Mesenchymal stem cell (in vitro differentiated cells and primary cell): ENCODE measurements at regions not wholly inside any gene's neighbourhood (a gene's known extent, or its start where the extent isn't known, plus 50 kb on each side); places are given as distances from the start of the nearest gene placed in this dataset.
A peak's percentile ranks its signal among the peaks of the same experiment; 100 is the strongest.

Source experiments
- DNase-seq: peaks from one replicate; pipeline ENCODE4 v3.0.0-alpha.2; 2013
- H2AFZ ChIP-seq: one replicate; pipeline ENCODE4 v1.6.1; 2013; ENCODE audit warnings: low read depth, mild to moderate bottlenecking, control low read depth, inconsistent platforms, low read length, moderate library complexity
- H2AK5ac ChIP-seq: 2 replicates; pipeline ENCODE4 v1.6.1; 2013; ENCODE audit warnings: low read length, moderate library complexity, mild to moderate bottlenecking, inconsistent platforms; ENCODE audit not compliant: severe bottlenecking
- H2BK120ac ChIP-seq: one replicate; pipeline ENCODE4 v1.6.1; 2013; ENCODE audit warnings: low read depth, mild to moderate bottlenecking, inconsistent platforms, low read length, moderate library complexity
- H2BK12ac ChIP-seq, 2 experiments: one replicate each; pipeline ENCODE4 v1.6.1; 2013; ENCODE audit warnings: inconsistent platforms in 2 of 2, low read length in 2 of 2, mild to moderate bottlenecking in 2 of 2, moderate library complexity in 2 of 2, control low read depth in 1 of 2
- H2BK15ac ChIP-seq: one replicate; pipeline ENCODE4 v1.6.1; 2013; ENCODE audit warnings: mild to moderate bottlenecking, low read depth, inconsistent platforms; ENCODE audit not compliant: poor library complexity, severe bottlenecking
- H2BK5ac ChIP-seq: 2 replicates; pipeline ENCODE4 v1.6.1; 2013; ENCODE audit warnings: low read depth, mild to moderate bottlenecking, low read length, control low read depth, inconsistent platforms; ENCODE audit not compliant: poor library complexity, severe bottlenecking
- H3K14ac ChIP-seq, 2 experiments: one replicate each; pipeline ENCODE4 v1.6.1; 2013; ENCODE audit warnings: inconsistent platforms in 2 of 2, low read length in 2 of 2, control low read depth in 1 of 2, mild to moderate bottlenecking in 1 of 2, moderate library complexity in 1 of 2
- H3K18ac ChIP-seq, 2 experiments: one replicate each; pipeline ENCODE4 v1.6.1; 2013; ENCODE audit warnings: inconsistent platforms in 2 of 2, low read length in 2 of 2, control low read depth in 1 of 2, low read depth in 1 of 2, mild to moderate bottlenecking in 1 of 2
- H3K23ac ChIP-seq, 2 experiments: one replicate each; pipeline ENCODE4 v1.6.1; 2013; ENCODE audit warnings: inconsistent platforms in 2 of 2, low read length in 2 of 2, mild to moderate bottlenecking in 2 of 2, moderate library complexity in 2 of 2, control low read depth in 1 of 2
- H3K27ac ChIP-seq: 2 replicates; pipeline ENCODE4 v1.5.1; 2013; ENCODE audit warnings: mild to moderate bottlenecking, moderate library complexity, low read length, control low read depth, inconsistent platforms; ENCODE audit not compliant: poor library complexity, severe bottlenecking
- H3K27me3 ChIP-seq, 2 experiments: 2 replicates each; pipeline versions ENCODE4 v1.6.1 to v1.7.0; 2013; ENCODE audit warnings: low read length in 2 of 2, mild to moderate bottlenecking in 2 of 2, moderate library complexity in 2 of 2, control low read depth in 1 of 2, inconsistent platforms in 1 of 2; ENCODE audit not compliant: control insufficient read depth in 1 of 2, insufficient read depth in 1 of 2
- H3K36me3 ChIP-seq, 2 experiments: 2 replicates each; pipeline versions ENCODE4 v1.6.1 to v1.7.0; 2013; ENCODE audit warnings: low read length in 2 of 2, control low read depth in 1 of 2, inconsistent platforms in 1 of 2, low read depth in 1 of 2, mild to moderate bottlenecking in 1 of 2; ENCODE audit not compliant: insufficient read depth in 2 of 2, control insufficient read depth in 1 of 2
- H3K4ac ChIP-seq, 2 experiments: one replicate each; pipeline ENCODE4 v1.6.1; 2013; ENCODE audit warnings: inconsistent platforms in 2 of 2, low read length in 2 of 2, mild to moderate bottlenecking in 2 of 2, moderate library complexity in 2 of 2, control low read depth in 1 of 2, low read depth in 1 of 2
- H3K4me1 ChIP-seq: 2 replicates; pipeline ENCODE4 v1.6.1; 2013; ENCODE audit warnings: low read depth, low read length, control low read depth; ENCODE audit not compliant: control insufficient read depth, insufficient read depth
- H3K4me2 ChIP-seq: 2 replicates; pipeline ENCODE4 v1.6.1; 2013; ENCODE audit warnings: low read length, mild to moderate bottlenecking, inconsistent platforms; ENCODE audit not compliant: poor library complexity, severe bottlenecking
- H3K4me3 ChIP-seq, 2 experiments: 2 replicates each; pipeline versions ENCODE4 v1.5.1 to v1.7.0; 2013; ENCODE audit warnings: low read length in 2 of 2, mild to moderate bottlenecking in 2 of 2, control low read depth in 1 of 2, low read depth in 1 of 2; ENCODE audit not compliant: insufficient read depth in 1 of 2
- H3K79me1 ChIP-seq: replicated peaks from 2 replicates; pipeline ENCODE4 v1.6.1; 2013; ENCODE audit warnings: mild to moderate bottlenecking, control low read depth, low read length, inconsistent platforms; ENCODE audit not compliant: poor library complexity, severe bottlenecking
- H3K9ac ChIP-seq: 2 replicates; pipeline ENCODE4 v1.7.0; 2013; ENCODE audit warnings: mild to moderate bottlenecking, low read length, moderate library complexity
- H3K9me3 ChIP-seq: 2 replicates; pipeline ENCODE4 v1.7.0; 2013; ENCODE audit warnings: mild to moderate bottlenecking, low read length; ENCODE audit not compliant: control insufficient read depth
- H4K8ac ChIP-seq: one replicate; pipeline ENCODE4 v1.6.1; 2013; ENCODE audit warnings: inconsistent platforms, mild to moderate bottlenecking, low read length, moderate library complexity
- H4K91ac ChIP-seq: one replicate; pipeline ENCODE4 v1.6.1; 2013; ENCODE audit warnings: mild to moderate bottlenecking, low read length, inconsistent platforms
- WGBS: methylation state at CpG from one replicate; pipeline ENCODE4 v1.1.7; 2013; ENCODE audit warnings: mixed read lengths; 5-methylcytosine and 5-hydroxymethylcytosine counted together

DNA sequence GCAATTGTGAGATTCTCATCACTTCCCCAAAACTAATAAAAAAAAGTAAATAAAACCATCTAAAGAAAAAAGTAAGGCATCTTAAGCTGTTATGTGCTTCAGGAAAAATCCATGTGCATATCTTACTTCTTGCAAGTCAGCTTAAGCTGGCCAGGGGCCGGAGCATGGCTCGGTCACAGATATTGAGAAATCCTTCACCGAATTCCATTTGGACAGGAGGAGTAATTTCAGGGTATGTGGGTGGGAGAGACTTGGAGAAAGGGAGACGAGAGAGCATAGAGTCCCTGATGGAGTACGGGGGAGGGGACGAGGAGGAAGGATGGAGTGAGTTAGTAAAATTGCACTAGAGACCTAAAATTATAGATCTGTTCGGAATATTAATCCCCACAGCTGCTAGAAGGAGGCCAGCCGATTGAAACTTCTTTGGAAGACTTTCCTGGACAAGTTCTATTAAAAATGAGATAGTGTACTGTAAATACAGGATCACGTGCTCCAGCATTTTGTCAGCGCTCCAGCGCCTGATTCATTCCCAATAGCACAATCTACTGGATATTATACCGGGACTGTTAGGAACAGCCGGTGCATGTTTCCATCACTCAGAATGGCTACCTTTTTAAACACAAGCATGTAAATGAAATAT is 438.5 kb downstream of the ZNF516 start:
- no peaks in the 10 kb centered on the region for H3K9me3 ChIP-seq
- H3K9ac ChIP-seq: peak overlapping the region; percentile 72
- H3K14ac ChIP-seq: no peak overlapping the region
- no peak overlapping the region for H3K4ac ChIP-seq
- no peak overlapping the region for H2BK120ac ChIP-seq
- H4K8ac ChIP-seq: no peak overlapping the region
- no peak overlapping the region for H2AFZ ChIP-seq
- H3K79me1 ChIP-seq: no peaks in the 10 kb centered on the region
- no peaks in the 10 kb centered on the region for H3K36me3 ChIP-seq
- no peaks in the 10 kb centered on the region for H3K4me1 ChIP-seq
- no peak overlapping the region for H3K18ac ChIP-seq
- no peak overlapping the region for H2BK5ac ChIP-seq
- no peak overlapping the region for H2BK15ac ChIP-seq
- no peak for DNase-seq
- no peak overlapping the region for H4K91ac ChIP-seq
- no peak overlapping the region for H2AK5ac ChIP-seq
- peak overlapping the region in 1 of 2 experiments; percentile 68 for H3K4me3 ChIP-seq
- H3K23ac ChIP-seq: no peak overlapping the region
- H3K27me3 ChIP-seq: peaks cover 0 to 6% of the 10 kb centered on the region in 2 experiments
- no peak overlapping the region for H3K4me2 ChIP-seq
- no peak overlapping the region for H3K27ac ChIP-seq
- no peak overlapping the region for H2BK12ac ChIP-seq
- 88% methylated on average over 13 of the region's 13 CpGs for WGBS

DNA sequence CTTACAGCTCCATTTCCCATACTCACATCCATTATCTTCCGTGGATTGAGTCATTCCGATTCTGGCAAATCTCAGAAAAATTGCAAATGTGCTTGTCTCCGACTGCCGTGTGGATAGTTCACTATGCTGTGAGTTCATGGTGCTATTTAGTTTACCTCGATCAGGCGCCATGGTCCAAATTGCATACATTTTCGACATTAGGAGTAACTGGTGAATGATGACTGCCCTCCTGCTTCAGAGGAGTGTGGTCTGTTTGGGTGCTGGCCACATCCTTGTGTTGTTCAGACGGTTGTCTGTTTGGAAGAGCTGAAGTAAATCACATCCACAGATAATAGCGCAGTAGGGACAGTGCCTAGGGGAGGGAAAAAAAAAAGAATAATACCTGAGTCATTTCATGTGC is 439.5 kb downstream of the ZNF516 start:
- no peak overlapping the region for H4K8ac ChIP-seq
- H3K23ac ChIP-seq: no peak overlapping the region
- H3K79me1 ChIP-seq: no peaks in the 10 kb centered on the region
- no peak overlapping the region for H3K18ac ChIP-seq
- H3K27me3 ChIP-seq: peaks cover 0 to 6% of the 10 kb centered on the region in 2 experiments
- H3K4me1 ChIP-seq: no peaks in the 10 kb centered on the region
- H3K14ac ChIP-seq: no peak overlapping the region
- H3K4me2 ChIP-seq: no peak overlapping the region
- no peak for DNase-seq
- no peak overlapping the region for H2BK5ac ChIP-seq
- no peak overlapping the region for H2BK12ac ChIP-seq
- no peaks in the 10 kb centered on the region for H3K36me3 ChIP-seq
- no peak overlapping the region for H3K27ac ChIP-seq
- no peak overlapping the region for H4K91ac ChIP-seq
- no peak overlapping the region for H2BK15ac ChIP-seq
- no peaks in the 10 kb centered on the region for H3K9me3 ChIP-seq
- no peak overlapping the region for H2AK5ac ChIP-seq
- 91% methylated on average over 9 of the region's 9 CpGs for WGBS
- no peak overlapping the region for H2BK120ac ChIP-seq
- no peak overlapping the region for H3K4ac ChIP-seq
- no peak overlapping the region for H2AFZ ChIP-seq
- H3K4me3 ChIP-seq: no peak overlapping the region
- no peak overlapping the region for H3K9ac ChIP-seq

DNA sequence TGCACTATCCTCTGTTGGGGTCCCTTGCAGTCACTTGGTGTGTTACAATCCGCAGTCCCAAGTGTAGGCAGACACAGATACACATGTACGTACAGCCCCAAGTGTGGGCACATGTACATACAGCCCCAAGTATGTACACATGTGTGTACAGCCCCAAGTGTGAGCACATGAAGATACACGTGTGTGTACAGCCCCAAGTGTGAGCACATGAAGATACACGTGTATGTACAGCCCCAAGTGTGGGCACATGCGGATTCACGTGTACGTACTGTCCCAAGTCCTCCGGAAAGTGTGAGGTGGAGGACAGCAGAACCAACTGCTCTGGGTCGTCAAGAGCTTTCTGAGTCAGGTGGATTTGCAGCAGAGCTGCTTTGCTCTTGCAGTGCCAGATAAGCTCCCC is 440.0 kb downstream of the ZNF516 start:
- 87% methylated on average over 9 of the region's 9 CpGs for WGBS
- Histone ChIP-seq H2BK5ac (no peak overlapping the region), H3K36me3 (no peaks in the 10 kb centered on the region), H3K27me3 (peaks cover 0 to 6% of the 10 kb centered on the region in 2 experiments), H3K4ac (no peak overlapping the region), H2BK15ac (no peak overlapping the region), H3K4me3 (no peak overlapping the region), H3K23ac (no peak overlapping the region), H3K9ac (no peak overlapping the region), H3K14ac (no peak overlapping the region), H3K9me3 (no peaks in the 10 kb centered on the region), H2AK5ac (no peak overlapping the region), H2BK12ac (no peak overlapping the region), H3K18ac (no peak overlapping the region), H3K79me1 (no peaks in the 10 kb centered on the region), H2BK120ac (no peak overlapping the region), H2AFZ (no peak overlapping the region), H4K8ac (no peak overlapping the region), H4K91ac (no peak overlapping the region), H3K4me1 (no peaks in the 10 kb centered on the region), H3K27ac (no peak overlapping the region), H3K4me2 (no peak overlapping the region)
- DNase-seq: no peak

DNA sequence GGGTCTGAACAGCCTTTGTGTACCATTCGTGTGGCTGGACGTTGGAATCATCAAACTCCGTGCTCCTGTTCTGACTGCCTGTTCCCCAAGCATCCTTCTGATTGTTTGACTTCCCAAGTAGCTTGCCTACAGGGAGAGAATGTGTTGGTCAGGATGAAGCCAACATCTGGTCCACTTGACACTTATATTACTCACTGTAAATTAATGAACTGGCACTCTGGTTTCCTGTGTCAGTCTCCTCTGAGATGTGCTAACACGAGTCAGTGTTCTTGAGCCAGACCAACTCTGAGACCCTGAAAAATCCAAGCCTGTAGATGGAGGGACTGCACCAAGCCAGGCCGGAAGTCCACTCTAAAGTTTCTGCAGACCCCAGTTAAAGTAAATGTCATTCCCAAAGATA is 440.9 kb downstream of the ZNF516 start:
- Histone ChIP-seq H3K27me3 (peaks cover 0 to 6% of the 10 kb centered on the region in 2 experiments), H3K79me1 (no peaks in the 10 kb centered on the region), H3K4me3 (no peak overlapping the region), H3K9me3 (no peaks in the 10 kb centered on the region), H2BK15ac (no peak overlapping the region), H3K27ac (no peak overlapping the region), H2AFZ (no peak overlapping the region), H3K4me2 (no peak overlapping the region), H4K8ac (no peak overlapping the region), H3K4me1 (no peaks in the 10 kb centered on the region), H2BK12ac (no peak overlapping the region), H3K14ac (no peak overlapping the region), H3K18ac (no peak overlapping the region), H2BK120ac (no peak overlapping the region), H3K23ac (no peak overlapping the region), H3K36me3 (no peaks in the 10 kb centered on the region), H4K91ac (no peak overlapping the region), H3K9ac (no peak overlapping the region), H2AK5ac (no peak overlapping the region), H2BK5ac (no peak overlapping the region), H3K4ac (no peak overlapping the region)
- no peak for DNase-seq
- WGBS: 58% methylated on average over 4 of the region's 5 CpGs
